PC-3 (cell line): ENCODE measurements at regions not wholly inside any gene's neighbourhood (a gene's known extent, or its start where the extent isn't known, plus 50 kb on each side); places are given as distances from the start of the nearest gene placed in this dataset.

ENCODE experiments used
- ATAC-seq: fragments of 200-7000 bp; cut with Tn5 transposase; 2 replicates; pipeline ENCODE4 v1.9.1; 2020; ENCODE audit warnings: mild to moderate bottlenecking, moderate library complexity
- BruUV-seq: library from RNA; stranded (reverse); fragments of 400-500 nt; replicated peaks from 2 replicates; lab custom pipeline; 2021; lab: Mats Ljungman, UMichigan
- CTCF ChIA-PET: fragments of 300-600 bp; sonication (Branson Sonifier 250); formaldehyde crosslinking; loops from one replicate; lab custom pipeline; 2022; ENCODE audit warnings: antibody characterized with exemption; lab: Charles Lee
- POLR2A ChIA-PET: fragments of 300-600 bp; sonication (Branson Sonifier 250); formaldehyde crosslinking; loops from one replicate; lab custom pipeline; 2022; ENCODE audit warnings: antibody characterized with exemption; ENCODE audit not compliant: unreplicated experiment; lab: Charles Lee
- DNase-seq: peaks from one replicate; pipeline ENCODE4 v3.0.0-alpha.2; 2015
- H2AFZ ChIP-seq: fragments of 300-600 bp; sonication (generic); 2 replicates; pipeline ENCODE4 v1.6.0; 2016; ENCODE audit warnings: antibody characterized with exemption, low read length
- H3F3A ChIP-seq: fragments of 300-600 bp; sonication (generic); one replicate; pipeline ENCODE4 v1.6.0; 2017; ENCODE audit warnings: antibody characterized with exemption, low read length, control low read depth, mild to moderate bottlenecking; ENCODE audit not compliant: unreplicated experiment
- H3K27ac ChIP-seq: fragments of 300-600 bp; sonication (generic); 2 replicates; pipeline ENCODE4 v1.5.1; 2016; ENCODE audit warnings: mild to moderate bottlenecking, low read length
- H3K27me3 ChIP-seq: fragments of 300-600 bp; sonication (generic); 2 replicates; pipeline ENCODE4 v1.6.1; 2016; ENCODE audit warnings: low read length, mixed read lengths
- H3K36me3 ChIP-seq: fragments of 300-600 bp; sonication (generic); 2 replicates; pipeline ENCODE4 v1.6.1; 2016; ENCODE audit warnings: low read depth, mixed run types, low read length, mixed read lengths
- H3K4me1 ChIP-seq: fragments of 300-600 bp; sonication (generic); 2 replicates; pipeline ENCODE4 v1.5.1; 2016; ENCODE audit warnings: low read length; ENCODE audit not compliant: insufficient read depth
- H3K4me2 ChIP-seq: fragments of 300-600 bp; sonication (generic); 2 replicates; pipeline ENCODE4 v1.6.0; 2016; ENCODE audit warnings: low read length
- H3K4me3 ChIP-seq: fragments of 300-600 bp; sonication (generic); 2 replicates; pipeline ENCODE4 v1.5.1; 2016; ENCODE audit warnings: mild to moderate bottlenecking, low read length, mixed read lengths
- H3K79me2 ChIP-seq: fragments of 300-600 bp; sonication (generic); 2 replicates; pipeline ENCODE4 v1.6.1; 2017; ENCODE audit warnings: low read length, mixed read lengths
- H3K9ac ChIP-seq: fragments of 300-600 bp; sonication (generic); 2 replicates; pipeline ENCODE4 v1.6.0; 2016; ENCODE audit warnings: mild to moderate bottlenecking, low read length
- H3K9me2 ChIP-seq: fragments of 300-600 bp; sonication (generic); replicated peaks from 2 replicates; pipeline ENCODE4 v1.6.1; 2016; ENCODE audit warnings: mixed run types, low read length, mixed read lengths
- H3K9me3 ChIP-seq: fragments of 300-600 bp; sonication (generic); 2 replicates; pipeline ENCODE4 v1.6.1; 2016; ENCODE audit warnings: low read length, mixed read lengths
- H4K20me1 ChIP-seq: fragments of 300-600 bp; sonication (generic); 2 replicates; pipeline ENCODE4 v1.6.1; 2016; ENCODE audit warnings: low read length, mixed read lengths
- CTCF ChIP-seq: fragments of 300-600 bp; sonication (generic); conservative IDR thresholded peaks from 2 replicates; pipeline ENCODE4 v1.5.1; 2017; ENCODE audit warnings: antibody characterized with exemption, low read depth, mild to moderate bottlenecking, low read length
- EZH2 ChIP-seq: fragments of 300-600 bp; sonication (generic); IDR thresholded peaks from one replicate; pipeline ENCODE4 v1.6.1; 2017; ENCODE audit warnings: antibody characterized with exemption, mild to moderate bottlenecking, low read length; ENCODE audit not compliant: unreplicated experiment
- EZH2phosphoT487 ChIP-seq: fragments of 300-600 bp; sonication (generic); IDR thresholded peaks from 2 replicates; pipeline ENCODE4 v1.6.1; 2018; ENCODE audit warnings: mild to moderate bottlenecking, antibody characterized with exemption, low read length, borderline replicate concordance
- intact Hi-C: fragments of 100-400 bp; cut with micrococcal nuclease; formaldehyde crosslinking; loops from 2 replicates; pipeline ENCODE4 v1.9.0; 2023

- H4K20me1 ChIP-seq, result no peaks in the 10 kb centered on the region
- H2AFZ ChIP-seq, result no peak overlapping the region
- H3K4me1 ChIP-seq, result no peaks in the 10 kb centered on the region
- H3K27me3 ChIP-seq, result peaks cover 6% of the 10 kb centered on the region
- DNase-seq, result no peak
- no peak overlapping the region for H3K4me3 ChIP-seq
- no peak for ATAC-seq
- no TSS peak for BruUV-seq
- no peak overlapping the region for H3K9ac ChIP-seq
- no peak overlapping the region for H3K4me2 ChIP-seq
- no peaks in the 10 kb centered on the region for H3K79me2 ChIP-seq
- ChIA-PET CTCF (no interaction called here), POLR2A (no interaction called here)
- H3K9me3 ChIP-seq, result no peaks in the 10 kb centered on the region
- no peak overlapping the region for H3K27ac ChIP-seq
- H3K36me3 ChIP-seq, result no peaks in the 10 kb centered on the region
- no peaks in the 10 kb centered on the region for H3K9me2 ChIP-seq
- TF ChIP-seq EZH2, result no peak
- no peak for TF ChIP-seq CTCF
- TF ChIP-seq EZH2phosphoT487, result no peak
- H3F3A ChIP-seq, result no peaks in the 10 kb centered on the region
- intact Hi-C loops, result no loop called here
These were observed 2220.7 kb upstream of the C9orf72 start for GRCh38 chr9:29793970-29794369.

- peaks cover 6% of the 10 kb centered on the region for H3K27me3 ChIP-seq
- POLR2A ChIA-PET, result no interaction called here
- H3K9ac ChIP-seq, result no peak overlapping the region
- H3K9me2 ChIP-seq, result no peaks in the 10 kb centered on the region
- CTCF ChIA-PET, result no interaction called here
- H3K27ac ChIP-seq, result no peak overlapping the region
- DNase-seq (no peak), ATAC-seq (no peak)
- TF ChIP-seq EZH2 (no peak), EZH2phosphoT487 (no peak)
- no peak overlapping the region for H3K4me3 ChIP-seq
- H3F3A ChIP-seq, result no peaks in the 10 kb centered on the region
- H2AFZ ChIP-seq, result no peak overlapping the region
- no peaks in the 10 kb centered on the region for H4K20me1 ChIP-seq
- H3K36me3 ChIP-seq, result no peaks in the 10 kb centered on the region
- no TSS peak for BruUV-seq
- intact Hi-C loops, result no loop called here
- H3K4me1 ChIP-seq, result no peaks in the 10 kb centered on the region
- no peak overlapping the region for H3K4me2 ChIP-seq
- no peaks in the 10 kb centered on the region for H3K79me2 ChIP-seq
- no peaks in the 10 kb centered on the region for H3K9me3 ChIP-seq
These were observed 2223.1 kb upstream of the C9orf72 start for GRCh38 chr9:29796291-29796952.

GRCh38 chr9:29798599-29798998, 2225.3 kb upstream of the C9orf72 start:
- TF ChIP-seq CTCF (no peak), EZH2 (no peak), EZH2phosphoT487 (no peak)
- CTCF ChIA-PET, result no interaction called here
- Histone ChIP-seq H3K4me1 (no peaks in the 10 kb centered on the region), H3K27me3 (peaks cover 11% of the 10 kb centered on the region), H4K20me1 (no peaks in the 10 kb centered on the region), H3K27ac (no peak overlapping the region), H3F3A (no peaks in the 10 kb centered on the region), H2AFZ (no peak overlapping the region), H3K36me3 (no peaks in the 10 kb centered on the region), H3K4me2 (no peak overlapping the region), H3K9me3 (no peaks in the 10 kb centered on the region), H3K9me2 (no peaks in the 10 kb centered on the region), H3K4me3 (no peak overlapping the region), H3K9ac (no peak overlapping the region), H3K79me2 (no peaks in the 10 kb centered on the region)
- POLR2A ChIA-PET, result no interaction called here
- intact Hi-C loops, result no loop called here
- no peak for ATAC-seq
- no peak for DNase-seq
- BruUV-seq, result no TSS peak
